Body of pancreas (tissue), 4 donors: ENCODE measurements at regions not wholly inside any gene's neighbourhood (a gene's known extent, or its start where the extent isn't known, plus 50 kb on each side); places are given as distances from the start of the nearest gene placed in this dataset.

Experiments
- ATAC-seq: fragments of 150-250 bp; one replicate; pipeline ENCODE4 v1.9.1; 2016
- DNase-seq, 4 donors: peaks; one replicate each; pipeline ENCODE4 v3.0.0-alpha.2; 2019
- H3K27ac ChIP-seq, 4 donors: fragments of 200-600 bp; sonication (generic); 1 replicate in 3 of 4; 2 replicates in 1 of 4; pipeline versions ENCODE4 v1.5.1 to v1.6.1; 2016 to 2019; ENCODE audit warnings: mild to moderate bottlenecking in 1 of 4, mixed read lengths in 1 of 4, moderate library complexity in 1 of 4
- H3K27me3 ChIP-seq, 2 donors: fragments of 200-600 bp; sonication (generic); one replicate each; pipeline ENCODE4 v1.6.0; 2016; ENCODE audit warnings: mild to moderate bottlenecking in 1 of 2
- H3K36me3 ChIP-seq, 2 donors: fragments of 200-600 bp; sonication (generic); replicated peaks in 1 of 2; 2 replicates each; pipeline ENCODE4 v1.5.1; 2016; ENCODE audit warnings: low read depth in 2 of 2; ENCODE audit not compliant: insufficient read depth in 1 of 2
- H3K4me1 ChIP-seq: fragments of 200-600 bp; sonication (generic); one replicate; pipeline ENCODE4 v1.6.0; 2016
- H3K4me3 ChIP-seq, 2 donors: fragments of 200-600 bp; sonication (generic); 1 replicate in 1 of 2; 2 replicates in 1 of 2; pipeline ENCODE4 v1.5.1; 2016 to 2019
- H3K9me3 ChIP-seq, 3 donors: fragments of 200-600 bp; sonication (generic); 1 replicate in 2 of 3; 2 replicates in 1 of 3; pipeline ENCODE4 v1.5.1; 2016
- CTCF ChIP-seq, 7 experiments: fragments of 450-650 bp in 4 of 7; fragments of 200-600 bp in 3 of 7; sonication (generic) in 3 of 7; IDR thresholded peaks; one replicate each; pipeline ENCODE4 v1.5.1; 2016 to 2019; ENCODE audit warnings: antibody characterized with exemption in 7 of 7
- POLR2A ChIP-seq, 3 donors: fragments of 450-650 bp; IDR thresholded peaks; one replicate each; pipeline ENCODE4 v1.6.1; 2016; ENCODE audit warnings: antibody characterized with exemption in 3 of 3, mild to moderate bottlenecking in 2 of 3
- WGBS, 2 donors: methylation state at CpG; one replicate each; pipeline ENCODE4 v1.1.5; 2017; 5-methylcytosine and 5-hydroxymethylcytosine counted together
- intact Hi-C: fragments of 100-400 bp; cut with DNase I; formaldehyde crosslinking; loops from one replicate; pipeline ENCODE4 v1.15.1; 2023

GRCh38 chr4:136562834-136563233 lies 969.5 kb downstream of the PCDH18 start:
- Histone ChIP-seq H3K36me3 (no peaks in the 10 kb centered on the region), H3K27me3 (no peaks in the 10 kb centered on the region), H3K4me3 (no peak overlapping the region), H3K9me3 (no peaks in the 10 kb centered on the region), H3K27ac (no peak overlapping the region), H3K4me1 (no peaks in the 10 kb centered on the region)
- DNase-seq (no peak), ATAC-seq (no peak)
- 62 to 63% methylated on average over 1 of the region's 1 CpG for WGBS, 2 donors
- intact Hi-C loops = no loop called here
- TF ChIP-seq CTCF (IDR thresholded peaks at IDR 0.05) = no peak
- TF ChIP-seq POLR2A (IDR thresholded peaks at IDR 0.05) = no peak

- no peaks in the 10 kb centered on the region for H3K4me1 ChIP-seq
- H3K4me3 ChIP-seq = no peak overlapping the region
- no peak for ATAC-seq
- no peaks in the 10 kb centered on the region for H3K9me3 ChIP-seq
- TF ChIP-seq POLR2A (IDR thresholded peaks at IDR 0.05) (no peak), CTCF (IDR thresholded peaks at IDR 0.05) (no peak)
- 46 to 54% methylated on average over 4 of the region's 4 CpGs for WGBS, 2 donors
- intact Hi-C loops = no loop called here
- no peaks in the 10 kb centered on the region for H3K27me3 ChIP-seq
- no peaks in the 10 kb centered on the region for H3K36me3 ChIP-seq
- no peak for DNase-seq
- no peak overlapping the region for H3K27ac ChIP-seq
These were observed 973.3 kb downstream of the PCDH18 start for GRCh38 chr4:136558940-136559494.

- TF ChIP-seq POLR2A (IDR thresholded peaks at IDR 0.05) (no peak), CTCF (IDR thresholded peaks at IDR 0.05) (no peak)
- H3K9me3 ChIP-seq = no peaks in the 10 kb centered on the region
- no peak for ATAC-seq
- H3K27me3 ChIP-seq = no peaks in the 10 kb centered on the region
- H3K4me3 ChIP-seq = no peak overlapping the region
- DNase-seq = no peak
- no peaks in the 10 kb centered on the region for H3K4me1 ChIP-seq
- no peaks in the 10 kb centered on the region for H3K36me3 ChIP-seq
- 45 to 65% methylated on average over 4 of the region's 4 CpGs for WGBS, 2 donors
- intact Hi-C loops = no loop called here
- H3K27ac ChIP-seq = no peak overlapping the region
These were observed 974.9 kb downstream of the PCDH18 start for GRCh38 chr4:136557396-136557795.

GRCh38 chr4:136554033-136554432 lies 978.3 kb downstream of the PCDH18 start:
- ATAC-seq = no peak

More at GRCh38 chr4:136554033-136554432, 978.3 kb downstream of the PCDH18 start:
- intact Hi-C loops = no loop called here
- Histone ChIP-seq H3K27ac (no peak overlapping the region), H3K27me3 (no peaks in the 10 kb centered on the region), H3K9me3 (no peaks in the 10 kb centered on the region), H3K4me3 (no peak overlapping the region), H3K4me1 (no peaks in the 10 kb centered on the region), H3K36me3 (no peaks in the 10 kb centered on the region)
- no peak for DNase-seq
- TF ChIP-seq POLR2A (IDR thresholded peaks at IDR 0.05) (no peak), CTCF (IDR thresholded peaks at IDR 0.05) (no peak)
